ENCODE measurements at regions not wholly inside any gene's neighbourhood (a gene's known extent, or its start where the extent isn't known, plus 50 kb on each side); places are given as distances from the start of the nearest gene placed in this dataset.

- no peaks in the 10 kb centered on the region for H3K4me1 ChIP-seq
- H3K27ac ChIP-seq: no peak overlapping the region
- no peak for DNase-seq (ENCODE audit: low spot score in 2 of 2)
- no peaks in the 10 kb centered on the region for H3K36me3 ChIP-seq
- H3K4me3 ChIP-seq: no peak overlapping the region
- no peak for TF ChIP-seq CTCF (IDR thresholded peaks at IDR 0.05)
- no peak for TF ChIP-seq EP300 (IDR thresholded peaks at IDR 0.05)
- no peak for TF ChIP-seq POLR2A (IDR thresholded peaks at IDR 0.05)
- H3K27me3 ChIP-seq: no peaks in the 10 kb centered on the region
- H3K9me3 ChIP-seq: peaks cover 0 to 3% (median 0%) of the 10 kb centered on the region in 4 donors
- WGBS, 2 donors: 89% methylated on average over 4 of the region's 4 CpGs
Observed at GRCh38 chr5:2242539-2242938, 359.8 kb upstream of the IRX4 start.

- 54 to 57% methylated on average over 5 of the region's 5 CpGs for WGBS, 2 donors
- Histone ChIP-seq H3K9me3 (peaks cover 0 to 2% (median 0%) of the 10 kb centered on the region in 4 donors), H3K27ac (no peak overlapping the region), H3K4me1 (no peaks in the 10 kb centered on the region), H3K4me3 (no peak overlapping the region), H3K27me3 (no peaks in the 10 kb centered on the region), H3K36me3 (no peaks in the 10 kb centered on the region)
- no peak for DNase-seq (ENCODE audit: low spot score in 2 of 2)
- TF ChIP-seq CTCF (IDR thresholded peaks at IDR 0.05) (no peak), POLR2A (IDR thresholded peaks at IDR 0.05) (no peak), EP300 (IDR thresholded peaks at IDR 0.05) (no peak)
Observed at GRCh38 chr5:2241842-2242241, 359.1 kb upstream of the IRX4 start.

- DNase-seq (ENCODE audit: low spot score in 2 of 2): no peak
- TF ChIP-seq EP300 (IDR thresholded peaks at IDR 0.05) (no peak), CTCF (IDR thresholded peaks at IDR 0.05) (no peak), POLR2A (IDR thresholded peaks at IDR 0.05) (no peak)
Observed at GRCh38 chr5:2240118-2240904, 357.6 kb upstream of the IRX4 start.

GRCh38 chr5:2239201-2239910, 356.6 kb upstream of the IRX4 start:
- no peak for DNase-seq (ENCODE audit: low spot score in 2 of 2)
- WGBS, 2 donors: 69 to 70% methylated on average over 17 of the region's 17 CpGs
- H3K9me3 ChIP-seq: peaks cover 0 to 21% (median 0%) of the 10 kb centered on the region in 4 donors
- H3K27me3 ChIP-seq: no peaks in the 10 kb centered on the region
- no peaks in the 10 kb centered on the region for H3K4me1 ChIP-seq
- no peak for TF ChIP-seq CTCF (IDR thresholded peaks at IDR 0.05)
- TF ChIP-seq EP300 (IDR thresholded peaks at IDR 0.05): no peak
- no peak for TF ChIP-seq POLR2A (IDR thresholded peaks at IDR 0.05)
- H3K36me3 ChIP-seq: no peaks in the 10 kb centered on the region
- H3K27ac ChIP-seq: no peak overlapping the region
- no peak overlapping the region for H3K4me3 ChIP-seq

More at GRCh38 chr5:2240118-2240904, 357.6 kb upstream of the IRX4 start:
- 70 to 78% methylated on average over 15 to 16 of the region's 16 CpGs for WGBS, 2 donors
- no peak overlapping the region for H3K4me3 ChIP-seq
- no peak overlapping the region for H3K27ac ChIP-seq
- H3K9me3 ChIP-seq: peaks cover 0 to 17% (median 0%) of the 10 kb centered on the region in 4 donors
- H3K36me3 ChIP-seq: no peaks in the 10 kb centered on the region
- no peaks in the 10 kb centered on the region for H3K4me1 ChIP-seq
- no peaks in the 10 kb centered on the region for H3K27me3 ChIP-seq

- H3K27me3 ChIP-seq: no peaks in the 10 kb centered on the region
- H3K9me3 ChIP-seq: peaks cover 0 to 27% (median 0%) of the 10 kb centered on the region in 4 donors
- TF ChIP-seq CTCF (IDR thresholded peaks at IDR 0.05): no peak
- TF ChIP-seq POLR2A (IDR thresholded peaks at IDR 0.05): no peak
- TF ChIP-seq EP300 (IDR thresholded peaks at IDR 0.05): no peak
- no peaks in the 10 kb centered on the region for H3K36me3 ChIP-seq
- WGBS, 2 donors: 90 to 91% methylated on average over 6 of the region's 6 CpGs
- H3K4me3 ChIP-seq: no peak overlapping the region
- DNase-seq (ENCODE audit: low spot score in 2 of 2): no peak
- no peaks in the 10 kb centered on the region for H3K4me1 ChIP-seq
- no peak overlapping the region for H3K27ac ChIP-seq
Observed at GRCh38 chr5:2238732-2239131, 356.0 kb upstream of the IRX4 start.
